ENCODE measurements at regions not wholly inside any gene's neighbourhood (a gene's known extent, or its start where the extent isn't known, plus 50 kb on each side); places are given as distances from the start of the nearest gene placed in this dataset.

GRCh38 chr6:132100388-132100990 lies 149.3 kb upstream of the CCN2 start:
- no peak for DNase-seq

- no peak for DNase-seq
Measured at GRCh38 chr6:132096996-132097395, 145.8 kb upstream of the CCN2 start.

DNA sequence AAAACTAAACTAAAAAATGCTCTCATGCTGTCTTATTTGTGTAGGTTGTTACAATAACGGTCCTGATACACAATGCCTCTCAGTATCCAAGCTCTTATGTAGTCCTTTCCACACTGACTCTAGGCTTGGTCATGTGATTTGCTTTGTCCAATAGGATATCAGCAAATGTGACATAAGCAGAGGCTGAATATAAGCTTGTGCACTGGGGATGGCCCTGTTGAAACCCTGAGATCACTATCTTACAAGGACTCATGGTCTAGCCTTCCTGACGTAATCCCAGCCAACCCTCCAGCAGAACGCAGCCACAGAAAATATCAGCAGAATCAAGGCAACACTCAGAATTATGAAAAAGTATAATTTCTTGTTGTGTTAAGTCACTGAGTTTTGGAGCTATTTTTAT lies 145.1 kb upstream of the CCN2 start:
- DNase-seq, result no peak

- no peak for DNase-seq
Measured at GRCh38 chr6:132089173-132089572, 138.0 kb upstream of the CCN2 start.

DNA sequence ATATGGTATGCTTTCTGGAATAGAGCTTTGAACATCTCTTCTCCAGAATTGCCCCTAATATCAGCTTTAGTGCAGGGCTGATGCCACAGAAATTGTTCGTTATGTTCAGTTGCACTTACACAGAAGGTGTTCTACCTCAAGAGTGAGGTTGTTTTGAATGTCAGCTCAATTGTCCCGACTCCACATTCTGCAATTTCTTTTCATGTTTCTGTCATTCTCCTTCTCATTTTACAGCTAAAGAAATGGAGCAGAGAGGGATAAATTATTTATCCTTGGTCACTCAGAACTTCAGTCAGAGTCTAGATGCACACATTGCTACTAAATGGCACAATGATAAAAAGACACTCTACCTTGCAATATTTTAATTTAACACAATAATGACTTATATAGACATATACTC lies 137.0 kb upstream of the CCN2 start:
- no peak for DNase-seq

DNA sequence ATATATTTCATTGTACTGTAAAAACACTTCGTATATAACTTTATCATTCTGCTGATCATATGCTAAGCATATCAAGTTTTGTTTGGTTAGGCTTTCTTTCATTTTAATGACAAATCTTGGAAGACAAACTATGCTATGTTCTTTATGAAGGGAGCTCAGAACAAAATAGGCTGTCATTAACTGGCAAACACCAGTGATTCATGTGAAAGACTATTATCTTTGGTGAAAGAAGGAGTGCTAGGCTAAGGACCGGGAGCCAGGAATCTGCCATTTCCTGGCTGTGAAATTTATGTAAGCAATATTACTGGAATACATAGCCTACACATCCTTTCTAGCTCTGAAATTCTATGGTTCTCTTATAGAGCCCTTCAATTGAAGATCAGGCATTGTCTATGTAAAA lies 136.2 kb upstream of the CCN2 start:
- no peak for DNase-seq

DNA sequence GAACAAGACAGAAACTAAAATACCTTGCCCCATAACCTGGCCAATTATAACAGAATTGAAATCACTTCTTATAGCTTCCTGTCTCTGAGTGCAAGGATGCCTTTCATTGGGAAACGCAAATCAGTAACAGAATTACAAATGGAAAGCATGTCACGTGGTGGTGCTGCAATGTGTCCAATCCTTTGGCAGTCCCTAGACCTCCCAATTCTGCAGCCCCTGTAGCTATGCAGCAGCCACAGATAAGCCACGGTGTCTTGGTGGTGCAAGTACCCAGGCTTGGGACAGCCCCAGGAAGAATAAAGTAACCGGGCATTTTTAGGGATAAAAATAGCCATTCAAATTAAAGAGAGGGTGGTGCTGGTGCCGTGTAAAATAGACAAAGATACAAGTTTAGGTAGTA lies 134.6 kb upstream of the CCN2 start:
- no peak for DNase-seq

DNA sequence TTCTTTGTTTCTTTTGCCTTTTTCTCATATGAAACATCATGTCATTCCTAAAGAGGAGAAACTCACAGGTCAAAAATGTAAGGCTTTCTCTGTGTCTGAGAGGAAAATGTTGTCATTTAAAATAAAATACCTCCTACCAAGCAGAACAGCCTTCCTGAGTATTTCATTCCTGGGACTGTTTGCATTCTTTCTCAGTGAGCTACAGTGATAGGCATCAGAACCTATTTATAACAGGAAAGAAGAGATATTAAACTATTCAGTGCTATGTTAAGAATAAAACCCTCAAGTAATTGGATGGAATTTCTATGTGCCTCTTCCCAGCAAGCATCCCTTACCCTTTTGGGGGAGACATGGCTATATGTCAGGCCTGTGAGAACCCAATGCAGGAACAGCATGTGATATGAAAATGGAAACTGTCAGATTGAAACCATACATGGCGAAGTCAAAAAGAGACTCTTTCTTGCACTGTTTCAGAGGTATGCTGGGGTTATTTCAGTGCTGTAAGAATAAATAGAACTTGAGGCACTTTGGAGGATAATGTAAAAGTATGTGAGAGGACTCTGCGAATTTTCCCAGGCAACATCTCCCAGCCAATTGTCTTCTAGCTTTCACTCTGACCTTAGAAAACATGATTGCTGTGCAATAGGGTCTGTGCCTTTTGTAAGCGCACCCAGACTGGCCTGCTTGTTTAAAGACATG lies 133.8 kb upstream of the CCN2 start:
- no peak for DNase-seq

DNA sequence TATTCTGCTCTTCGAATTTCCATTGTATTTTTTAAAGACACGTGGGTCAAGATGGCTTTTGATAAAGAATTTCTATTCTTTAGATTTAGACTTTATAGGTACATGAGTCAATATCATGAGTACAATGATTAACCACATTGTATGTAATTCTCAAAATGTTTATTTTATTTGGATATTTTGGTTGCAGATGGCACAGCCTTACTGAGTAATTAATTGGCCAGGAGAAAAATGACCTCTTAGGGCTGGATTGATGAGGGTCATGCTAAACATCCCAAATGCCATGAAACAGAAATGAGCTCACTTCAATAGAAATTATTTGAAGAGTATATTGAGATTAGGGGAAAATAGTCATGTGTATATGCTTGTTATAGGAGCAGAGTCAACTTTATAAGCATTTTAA lies 131.2 kb upstream of the CCN2 start:
- DNase-seq, result no peak

DNA sequence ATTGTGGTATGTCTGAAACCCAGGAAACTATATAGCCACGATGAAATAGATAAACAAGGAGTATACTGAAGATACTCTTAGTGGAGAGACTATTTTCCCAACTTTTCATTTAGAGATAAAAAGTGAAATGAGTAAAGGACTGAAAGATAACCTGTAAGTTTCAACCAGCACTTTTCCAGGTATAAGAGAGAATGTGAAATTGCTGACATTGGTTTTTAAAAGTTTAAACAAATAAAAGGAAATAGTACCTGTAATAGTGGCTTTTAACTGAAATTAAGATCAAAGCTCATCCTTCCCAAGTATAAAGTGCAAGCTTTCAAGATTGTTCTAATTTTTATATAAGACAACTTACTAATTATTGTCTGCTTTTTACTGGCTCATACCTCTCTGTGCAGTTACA lies 130.2 kb upstream of the CCN2 start:
- no peak for DNase-seq

- DNase-seq, result no peak
Measured at GRCh38 chr6:132079286-132079685, 128.1 kb upstream of the CCN2 start.

- DNase-seq, result no peak
Measured at GRCh38 chr6:132076452-132076851, 125.3 kb upstream of the CCN2 start.

DNA sequence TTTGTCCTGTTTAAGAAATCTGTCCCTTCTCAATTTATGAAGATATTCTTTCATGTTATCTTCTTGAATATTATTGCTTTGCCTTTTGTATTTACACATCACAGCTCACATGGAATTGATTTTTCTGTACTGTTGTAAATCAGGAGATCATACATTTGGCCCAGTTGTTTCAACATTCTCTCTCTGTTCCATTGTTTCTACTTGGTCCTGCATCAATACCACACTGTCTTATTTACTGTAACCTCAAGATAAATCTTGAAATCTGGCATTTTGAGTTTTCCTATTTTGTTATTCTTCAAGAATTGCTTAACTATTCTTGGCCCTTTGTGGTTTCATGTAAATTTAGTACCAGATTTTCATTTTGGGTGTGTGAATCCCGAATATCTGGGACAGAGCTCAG lies 121.7 kb upstream of the CCN2 start:
- DNase-seq, result no peak

DNA sequence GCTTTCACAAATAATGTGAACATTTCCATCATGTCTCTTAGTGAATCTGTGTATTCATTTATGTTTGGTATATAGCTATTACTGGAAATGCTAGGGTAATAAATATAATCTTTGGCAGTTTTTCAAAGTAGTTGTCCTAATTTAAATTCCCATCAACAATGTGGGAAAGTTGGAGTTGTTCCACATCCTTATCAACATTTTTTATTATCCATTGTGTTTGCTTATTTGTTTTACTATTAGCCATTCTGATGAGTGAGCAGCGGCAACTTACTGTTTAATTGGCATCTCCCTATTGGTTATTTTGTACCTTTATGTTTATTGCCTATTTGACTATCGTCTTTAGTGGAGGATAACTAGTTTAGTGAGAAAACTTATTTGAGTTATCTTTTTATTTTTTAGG lies 121.1 kb upstream of the CCN2 start:
- no peak for DNase-seq

GRCh38 chr6:132070356-132070755 lies 119.2 kb upstream of the CCN2 start:
- no peak for DNase-seq

DNA sequence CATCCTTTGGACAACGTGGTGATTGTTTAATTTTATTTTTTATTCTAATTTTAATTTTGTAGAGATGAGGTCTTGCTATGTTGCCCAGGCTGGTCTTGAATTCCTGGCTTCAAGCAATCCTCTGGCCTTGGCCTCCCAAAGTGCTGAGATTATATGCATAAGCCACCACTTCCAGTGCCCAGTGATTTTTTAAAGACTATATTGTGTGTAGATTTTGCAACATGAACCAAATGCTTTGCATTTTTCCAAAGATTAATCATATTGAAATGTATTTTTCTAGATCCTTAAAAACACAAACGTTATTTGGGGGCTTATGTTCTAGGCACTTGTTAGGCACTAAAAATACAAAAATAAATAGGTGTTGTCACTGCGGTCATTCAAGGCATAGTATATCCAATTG lies 117.6 kb upstream of the CCN2 start:
- DNase-seq, result no peak

GRCh38 chr6:132067286-132067685 lies 116.1 kb upstream of the CCN2 start:
- no peak for DNase-seq

- no peak for DNase-seq
Measured at GRCh38 chr6:132065556-132065955, 114.4 kb upstream of the CCN2 start.

- no peak for DNase-seq
Measured at GRCh38 chr6:132063738-132064137, 112.6 kb upstream of the CCN2 start.

GRCh38 chr6:132063204-132063603 lies 112.0 kb upstream of the CCN2 start:
- DNase-seq, result no peak

DNA sequence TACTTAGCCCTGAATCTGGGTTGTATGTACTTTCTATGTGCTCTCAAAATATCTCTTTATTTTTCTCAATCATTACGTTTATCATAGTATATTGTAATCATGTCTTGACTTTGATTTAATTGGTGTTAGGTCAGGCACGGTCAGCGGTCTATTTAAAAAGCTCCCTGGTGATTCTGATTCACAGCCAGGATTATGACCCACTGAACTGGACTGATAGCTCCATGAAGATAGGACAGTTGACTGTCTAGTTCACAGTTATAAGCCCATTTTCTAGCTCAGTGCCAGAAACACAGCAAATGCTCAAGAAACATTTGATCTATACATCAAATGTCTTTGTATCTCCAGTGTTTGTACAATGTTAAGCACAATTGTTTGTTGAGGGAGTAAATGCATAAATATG lies 111.5 kb upstream of the CCN2 start:
- DNase-seq, result no peak

DNA sequence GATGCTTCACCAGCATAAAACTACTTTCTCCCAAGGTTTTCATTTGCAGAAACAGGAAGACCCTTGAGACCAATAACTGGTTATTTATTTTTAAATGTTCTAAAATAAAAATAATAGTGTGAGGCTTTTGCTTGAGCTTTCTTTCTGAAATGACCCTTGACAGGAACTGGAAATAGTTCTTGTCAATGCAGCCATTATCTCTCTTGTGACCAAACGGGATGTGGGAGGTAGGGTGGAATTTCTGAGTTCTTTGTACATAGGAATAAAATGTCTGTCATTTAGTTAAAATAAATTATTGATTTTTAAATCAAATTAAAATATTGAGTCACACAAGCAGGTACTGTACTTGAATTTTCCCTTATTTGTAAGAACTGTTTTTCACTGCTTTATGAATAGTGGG lies 110.2 kb upstream of the CCN2 start:
- DNase-seq, result no peak

DNA sequence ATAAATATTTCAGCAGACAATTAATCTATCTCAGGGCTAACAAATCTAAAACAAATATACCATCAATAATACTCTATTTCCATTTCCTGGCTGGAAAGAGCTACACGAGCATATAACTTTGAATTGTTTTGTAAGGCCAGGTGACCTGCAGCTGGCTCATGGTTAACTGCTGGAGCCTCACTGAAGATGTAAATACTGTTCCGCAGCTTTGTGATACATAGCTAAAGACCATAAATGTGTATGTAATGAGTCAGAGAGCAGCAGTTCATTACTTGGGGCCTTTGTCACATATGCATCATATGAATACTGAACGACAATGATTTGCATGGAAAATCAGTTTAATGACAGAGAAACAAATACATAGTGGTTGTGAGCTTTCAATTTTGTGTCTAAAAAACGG lies 109.4 kb upstream of the CCN2 start:
- DNase-seq, result no peak

- no peak for DNase-seq
Measured at GRCh38 chr6:132058975-132059374, 107.8 kb upstream of the CCN2 start.
